ENCODE measurements at regions not wholly inside any gene's neighbourhood (a gene's known extent, or its start where the extent isn't known, plus 50 kb on each side); places are given as distances from the start of the nearest gene placed in this dataset.
"Not testable (repeated sequence)": the region's sequence is repeated elsewhere in the genome, so short reads cannot be mapped to it uniquely, and the experiment has no call there.

GRCh38 chr1:94672934-94673333, 131.4 kb upstream of the F3 start:
- ATAC-seq = no peak

- ATAC-seq = no peak
These were observed 130.4 kb upstream of the F3 start for GRCh38 chr1:94672001-94672400.

DNA sequence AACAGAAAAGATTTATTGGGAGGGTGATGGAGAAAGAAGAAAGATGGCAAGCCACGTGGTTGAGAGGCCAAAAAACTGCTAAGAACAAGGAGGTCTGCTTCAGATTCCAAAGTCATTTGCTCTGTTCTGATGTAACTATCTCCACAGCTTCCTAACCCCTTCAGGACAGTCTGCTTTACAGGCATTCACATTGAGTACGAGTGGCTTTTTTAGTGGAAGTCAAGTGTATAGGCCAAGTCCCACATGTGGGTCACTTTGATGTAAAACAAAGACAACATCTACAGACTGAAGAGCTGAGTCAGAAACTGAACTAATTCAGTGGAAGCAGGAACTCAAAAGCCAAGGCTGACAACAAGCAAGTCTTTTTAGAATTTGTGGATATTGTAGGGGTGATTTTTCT, 128.7 kb upstream of the F3 start:
- ATAC-seq = no peak

DNA sequence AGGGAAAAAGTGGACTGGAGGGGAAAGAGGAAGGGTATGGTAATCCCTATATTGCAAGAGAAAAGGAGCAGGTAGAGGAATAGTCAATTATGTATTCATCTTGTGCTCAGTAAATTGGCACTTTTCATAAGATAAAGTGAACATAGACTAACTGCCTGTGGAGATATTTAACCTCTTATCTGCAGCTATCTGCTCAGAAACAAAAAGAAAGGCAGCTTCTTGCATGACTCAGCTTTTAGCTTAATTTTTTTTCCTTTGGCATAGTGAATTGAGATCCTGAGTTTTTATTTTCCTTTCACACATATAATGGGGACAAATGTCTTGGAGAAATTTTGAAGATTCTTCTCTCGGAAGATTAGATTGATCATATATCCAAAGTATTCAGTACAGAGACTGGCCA, 127.6 kb upstream of the F3 start:
- no peak for ATAC-seq

DNA sequence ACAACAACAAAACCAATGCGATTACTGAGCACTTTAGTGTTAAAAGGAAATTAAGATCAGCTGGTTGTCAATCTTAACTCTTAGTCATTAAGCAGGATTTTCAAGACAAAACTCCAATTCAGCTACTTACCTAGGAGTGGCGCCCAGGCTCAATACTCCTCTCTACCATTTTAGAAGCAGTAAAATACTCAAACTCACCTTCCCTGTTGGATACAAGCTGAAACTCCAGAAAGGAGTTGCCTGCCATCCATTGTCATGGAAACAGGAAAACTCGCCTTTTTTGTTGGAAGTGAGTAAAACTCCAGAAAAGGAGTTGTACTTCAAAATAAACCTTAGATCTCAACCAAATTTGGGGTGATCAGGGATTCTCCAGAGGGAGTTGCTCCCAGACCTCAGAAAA, 127.0 kb upstream of the F3 start:
- no peak for ATAC-seq

- ATAC-seq = no peak
These were observed 126.3 kb upstream of the F3 start for GRCh38 chr1:94667818-94668217.

- no peak for ATAC-seq
These were observed 125.2 kb upstream of the F3 start for GRCh38 chr1:94666797-94667196.

GRCh38 chr1:94661431-94661932, 119.9 kb upstream of the F3 start:
- ATAC-seq = no peak

DNA sequence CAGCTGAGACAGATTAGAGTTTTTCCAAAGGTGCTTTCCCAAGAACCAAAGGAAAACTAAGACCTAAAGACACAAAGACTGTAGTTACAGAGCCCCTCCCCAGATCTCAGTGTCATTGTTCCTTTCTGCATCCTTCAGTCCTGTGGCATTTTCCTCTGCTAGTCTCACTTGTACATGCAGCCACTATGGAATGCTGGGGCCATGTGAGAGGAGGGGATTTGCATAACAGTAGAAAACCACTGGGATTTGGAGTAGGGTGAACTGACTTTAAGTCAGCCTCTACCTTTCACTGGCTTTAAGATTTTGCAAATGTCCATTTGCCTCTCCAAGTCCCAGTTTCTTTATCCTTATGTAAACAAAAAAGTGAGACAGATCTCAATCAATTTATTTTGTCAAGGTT, 119.4 kb upstream of the F3 start:
- no peak for ATAC-seq

DNA sequence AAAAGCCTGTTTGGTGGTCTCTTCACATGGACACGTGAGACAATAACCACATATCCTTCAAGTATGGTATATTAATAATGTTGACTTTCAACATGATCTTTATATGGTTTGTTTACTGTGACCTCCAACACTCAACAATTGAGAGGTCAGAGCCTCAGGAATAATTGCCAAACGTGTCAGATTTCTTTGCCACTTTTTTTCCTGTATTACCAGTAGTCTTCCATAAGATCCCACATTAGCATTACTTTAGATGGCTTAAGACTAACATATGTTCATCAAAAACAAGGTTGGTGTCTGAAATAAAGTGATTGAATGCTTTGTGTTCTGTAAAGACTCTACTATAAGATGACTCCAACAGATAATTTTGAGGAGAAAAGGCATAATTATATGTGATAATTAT, 118.7 kb upstream of the F3 start:
- ATAC-seq = no peak

DNA sequence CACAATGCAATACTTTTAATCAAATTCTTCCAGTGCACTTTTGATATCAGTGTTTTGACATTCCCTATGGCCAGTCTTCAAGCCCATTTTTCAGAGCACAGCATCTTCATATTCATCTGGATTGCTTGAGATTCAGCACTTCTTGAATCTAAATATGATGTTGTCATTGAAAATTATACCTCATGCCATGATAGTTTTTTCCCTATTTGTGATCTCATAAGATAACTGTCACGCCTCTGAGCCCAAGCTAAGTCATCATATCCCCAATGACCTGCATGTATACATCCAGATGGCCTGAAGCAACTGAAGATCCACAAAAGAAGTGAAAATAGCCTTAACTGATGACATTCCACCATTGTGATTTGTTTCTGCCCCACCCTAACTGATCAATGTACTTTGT, 117.6 kb upstream of the F3 start:
- not testable (repeated sequence) for ATAC-seq

GRCh38 chr1:94658221-94658620, 116.7 kb upstream of the F3 start:
- ATAC-seq = peak; percentile 25

GRCh38 chr1:94657776-94658175, 116.2 kb upstream of the F3 start:
- ATAC-seq = not testable (repeated sequence)

DNA sequence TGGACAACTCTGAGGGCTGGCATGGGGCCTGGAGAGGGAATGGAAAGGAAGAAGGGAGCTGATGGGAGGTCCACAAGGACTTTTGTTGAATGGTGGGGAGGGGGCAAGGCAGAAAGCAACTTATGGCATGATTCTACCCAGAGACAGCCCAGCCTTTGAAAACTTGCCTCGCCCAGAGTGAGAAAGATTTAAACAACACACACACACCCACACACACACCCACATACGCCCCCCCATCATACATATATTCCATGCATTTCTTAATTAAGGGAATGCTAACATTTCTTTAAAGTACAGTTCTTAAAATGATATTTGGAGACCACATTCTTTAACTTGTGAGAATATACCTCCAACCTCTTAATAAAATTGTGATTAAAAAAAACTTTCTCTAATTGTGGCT, 115.4 kb upstream of the F3 start:
- ATAC-seq = no peak

- ATAC-seq = peak; percentile 27
These were observed 113.4 kb upstream of the F3 start for GRCh38 chr1:94654919-94655318.

- no peak for ATAC-seq
These were observed 112.9 kb upstream of the F3 start for GRCh38 chr1:94654459-94654858.

- peak; percentile 80 for ATAC-seq
These were observed 112.5 kb upstream of the F3 start for GRCh38 chr1:94654031-94654430.

- ATAC-seq = no peak
These were observed 111.9 kb upstream of the F3 start for GRCh38 chr1:94653454-94653853.

GRCh38 chr1:94651076-94651475, 109.5 kb upstream of the F3 start:
- ATAC-seq = no peak

DNA sequence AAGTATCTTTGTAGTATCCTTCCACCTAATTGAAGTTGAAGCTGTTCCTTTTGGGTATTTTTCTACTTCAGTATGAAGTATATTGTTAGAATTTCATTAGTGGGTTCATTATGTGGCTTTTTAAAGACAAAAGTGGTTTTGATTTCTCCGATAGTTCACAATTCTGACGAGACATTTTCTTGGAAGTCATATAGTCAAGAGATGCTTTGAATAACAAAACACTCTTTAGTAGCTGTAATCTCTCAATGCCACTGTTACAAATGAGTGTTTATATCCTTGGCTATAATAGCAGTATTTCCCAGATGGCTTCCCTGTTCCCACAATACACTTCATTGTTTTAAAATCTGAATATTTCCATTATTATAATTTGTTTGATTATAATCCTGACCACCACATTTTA, 108.7 kb upstream of the F3 start:
- ATAC-seq = no peak

GRCh38 chr1:94648225-94649007, 106.9 kb upstream of the F3 start:
- ATAC-seq = peak; percentile 91

DNA sequence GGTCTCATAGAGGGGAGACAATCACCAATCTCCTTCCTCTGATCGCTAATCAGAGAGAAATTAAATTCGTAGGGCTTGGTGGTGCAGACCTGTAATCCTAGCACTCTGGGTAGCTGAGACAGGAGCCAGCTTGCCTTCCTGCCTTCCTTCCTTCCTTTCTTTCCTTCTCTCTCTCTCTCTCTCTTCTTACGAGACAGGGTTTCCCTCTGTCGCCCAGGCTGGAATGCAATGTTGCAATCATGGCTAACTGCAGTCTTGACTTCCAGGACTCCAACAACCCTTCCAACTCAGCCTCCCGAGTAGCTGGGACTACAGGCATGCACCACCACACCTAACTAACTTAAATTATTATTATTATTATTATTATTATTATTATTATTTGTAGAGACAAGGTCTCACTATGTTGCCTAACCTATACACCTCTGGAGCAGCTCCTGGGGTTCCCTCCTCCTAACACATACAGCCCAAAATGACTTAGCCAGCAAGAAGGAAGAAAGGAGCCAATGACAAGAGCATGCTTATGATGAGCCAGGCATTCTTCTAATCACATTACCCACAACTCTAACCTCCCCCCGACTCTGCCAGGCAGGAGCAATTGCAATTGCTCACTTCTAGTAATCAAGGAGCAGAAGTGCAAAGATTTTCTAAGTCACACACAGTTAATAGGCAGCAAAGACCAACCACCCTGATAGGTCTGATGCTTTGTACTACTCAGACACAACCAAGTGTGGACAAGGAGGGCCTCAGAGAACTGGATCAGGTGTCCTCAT, 105.4 kb upstream of the F3 start:
- ATAC-seq = no peak

DNA sequence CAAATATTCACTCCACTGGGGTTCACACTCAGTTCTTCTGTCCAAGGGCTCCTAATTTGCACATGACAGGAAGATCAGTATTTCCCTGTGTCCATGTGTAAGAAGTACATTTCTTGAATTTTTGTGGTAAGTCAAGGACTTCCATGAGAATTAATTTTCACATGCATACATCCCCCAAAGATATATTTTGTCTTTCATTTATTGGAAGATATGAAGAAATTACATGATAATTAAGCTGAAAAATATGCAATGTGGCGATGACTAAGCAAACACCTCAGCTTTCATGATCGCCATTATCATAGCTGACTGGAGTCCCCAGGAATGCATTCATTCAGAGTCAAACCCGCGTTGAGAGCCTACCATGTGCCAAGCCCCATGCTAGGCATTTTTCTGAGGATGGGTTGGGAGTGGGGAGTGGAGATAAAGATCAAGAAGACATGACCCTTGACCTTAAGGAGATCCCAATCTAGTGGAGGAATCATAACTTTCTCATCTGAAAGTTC, 104.6 kb upstream of the F3 start:
- no peak for ATAC-seq

DNA sequence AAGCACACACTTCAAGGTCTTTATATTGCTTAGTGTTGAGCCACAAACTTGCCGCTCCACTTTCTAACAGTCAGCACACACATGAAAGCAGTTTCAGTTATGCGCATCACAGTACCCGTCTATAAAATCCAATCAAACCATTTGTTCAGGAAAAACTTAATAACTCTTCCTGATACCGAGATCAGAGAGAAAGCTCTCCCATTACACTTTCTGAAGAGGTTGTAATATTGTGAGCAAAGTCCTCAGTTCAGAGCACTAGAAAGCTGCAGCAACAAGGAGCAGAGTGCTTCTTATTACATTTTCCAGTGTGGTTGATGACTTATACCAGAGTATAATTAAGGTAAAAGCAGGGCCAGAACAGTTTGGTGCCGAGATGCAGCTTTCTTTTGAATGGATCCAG, 102.8 kb upstream of the F3 start:
- no peak for ATAC-seq

Data from esophagus mucosa (tissue), 1 donor.